ENCODE measurements at regions not wholly inside any gene's neighbourhood (a gene's known extent, or its start where the extent isn't known, plus 50 kb on each side); places are given as distances from the start of the nearest gene placed in this dataset.

GRCh38 chr10:62980687-62981086 lies 152.4 kb upstream of the NRBF2 start:
- no peak for TF ChIP-seq POLR2A (IDR thresholded peaks at IDR 0.05)
- TF ChIP-seq, protein P1, sequence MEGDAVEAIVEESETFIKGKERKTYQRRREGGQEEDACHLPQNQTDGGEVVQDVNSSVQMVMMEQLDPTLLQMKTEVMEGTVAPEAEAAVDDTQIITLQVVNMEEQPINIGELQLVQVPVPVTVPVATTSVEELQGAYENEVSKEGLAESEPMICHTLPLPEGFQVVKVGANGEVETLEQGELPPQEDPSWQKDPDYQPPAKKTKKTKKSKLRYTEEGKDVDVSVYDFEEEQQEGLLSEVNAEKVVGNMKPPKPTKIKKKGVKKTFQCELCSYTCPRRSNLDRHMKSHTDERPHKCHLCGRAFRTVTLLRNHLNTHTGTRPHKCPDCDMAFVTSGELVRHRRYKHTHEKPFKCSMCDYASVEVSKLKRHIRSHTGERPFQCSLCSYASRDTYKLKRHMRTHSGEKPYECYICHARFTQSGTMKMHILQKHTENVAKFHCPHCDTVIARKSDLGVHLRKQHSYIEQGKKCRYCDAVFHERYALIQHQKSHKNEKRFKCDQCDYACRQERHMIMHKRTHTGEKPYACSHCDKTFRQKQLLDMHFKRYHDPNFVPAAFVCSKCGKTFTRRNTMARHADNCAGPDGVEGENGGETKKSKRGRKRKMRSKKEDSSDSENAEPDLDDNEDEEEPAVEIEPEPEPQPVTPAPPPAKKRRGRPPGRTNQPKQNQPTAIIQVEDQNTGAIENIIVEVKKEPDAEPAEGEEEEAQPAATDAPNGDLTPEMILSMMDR (IDR thresholded peaks at IDR 0.05): no peak

Data from gastroesophageal sphincter (tissue), 3 donors.